NCI-H524 treated with DMSO at 0.1 percent for 48 hours (cell line): ENCODE measurements at regions not wholly inside any gene's neighbourhood (a gene's known extent, or its start where the extent isn't known, plus 50 kb on each side); places are given as distances from the start of the nearest gene placed in this dataset.
A peak's percentile ranks its signal among the peaks of the same experiment; 100 is the strongest.
"Not testable (repeated sequence)": the region's sequence is repeated elsewhere in the genome, so short reads cannot be mapped to it uniquely, and the experiment has no call there.

Experiments used
- DNase-seq: peaks from one replicate; lab custom pipeline; 2025; lab: John Stamatoyannopoulos, UW

- DNase-seq = no peak
Measured at GRCh38 chr6:166806217-166806838, 150.0 kb downstream of the RNASET2 start.

GRCh38 chr6:166803471-166803870 is 152.9 kb downstream of the RNASET2 start:
- no peak for DNase-seq

DNA sequence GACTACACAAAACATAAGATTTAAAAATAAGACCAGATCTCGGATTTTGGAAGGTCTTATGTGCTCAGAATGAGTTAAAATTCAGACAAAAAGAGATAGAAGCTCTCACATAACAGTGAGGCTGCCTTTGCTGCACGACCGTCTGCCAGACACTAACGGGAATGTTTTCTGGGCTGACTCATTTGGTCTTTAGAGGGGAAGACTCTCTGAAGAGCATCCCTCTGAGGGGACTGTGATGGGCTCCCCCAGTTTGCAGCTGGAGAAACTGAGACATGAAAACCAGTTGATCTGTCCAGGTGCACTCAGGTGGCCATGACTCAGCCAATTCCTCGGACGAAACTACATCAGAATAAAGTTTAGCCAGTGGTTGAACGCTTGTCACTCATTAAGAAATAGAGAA is 153.9 kb downstream of the RNASET2 start:
- DNase-seq = no peak

DNA sequence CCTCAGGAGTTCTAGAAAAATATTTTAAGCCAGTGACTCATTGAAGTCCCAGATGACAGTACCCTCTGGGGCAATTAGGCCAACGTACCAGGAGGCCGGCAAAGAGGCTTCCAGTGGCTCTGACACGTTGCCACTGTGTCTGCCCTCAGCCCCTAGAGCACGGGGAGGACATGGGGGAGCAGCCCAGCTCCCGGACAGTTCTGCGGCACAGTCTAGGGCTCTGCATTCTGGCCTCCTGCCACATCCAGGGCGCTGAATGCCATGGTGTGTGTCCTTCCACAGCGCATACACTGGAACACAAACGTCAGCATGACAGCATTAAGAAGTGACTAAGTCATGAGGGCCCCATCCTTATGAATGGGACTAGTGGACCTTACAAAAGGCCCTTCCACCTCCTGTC is 156.2 kb downstream of the RNASET2 start:
- DNase-seq = no peak

- no peak for DNase-seq
Measured at GRCh38 chr6:166798652-166799051, 157.7 kb downstream of the RNASET2 start.

- DNase-seq = no peak
Measured at GRCh38 chr6:166796610-166797009, 159.7 kb downstream of the RNASET2 start.

DNA sequence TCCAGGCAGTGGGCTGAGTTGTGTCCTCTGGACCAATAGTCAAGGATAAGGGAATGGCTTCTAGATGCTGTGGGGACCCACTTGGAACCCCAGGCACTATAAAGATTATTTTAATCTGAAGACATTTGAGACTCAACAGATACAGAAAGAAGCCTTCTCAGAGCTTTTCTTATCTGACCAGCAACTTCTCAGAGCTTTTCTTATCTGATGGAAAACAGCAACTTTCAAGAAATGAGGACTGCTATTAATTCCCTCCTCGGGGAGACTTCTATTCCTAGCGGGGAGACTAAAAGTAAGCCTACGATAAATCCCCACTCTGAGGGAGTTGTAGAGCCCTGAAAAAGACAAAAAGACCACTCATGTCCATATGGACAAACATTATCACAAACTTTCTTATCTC is 160.5 kb downstream of the RNASET2 start:
- DNase-seq = no peak

DNA sequence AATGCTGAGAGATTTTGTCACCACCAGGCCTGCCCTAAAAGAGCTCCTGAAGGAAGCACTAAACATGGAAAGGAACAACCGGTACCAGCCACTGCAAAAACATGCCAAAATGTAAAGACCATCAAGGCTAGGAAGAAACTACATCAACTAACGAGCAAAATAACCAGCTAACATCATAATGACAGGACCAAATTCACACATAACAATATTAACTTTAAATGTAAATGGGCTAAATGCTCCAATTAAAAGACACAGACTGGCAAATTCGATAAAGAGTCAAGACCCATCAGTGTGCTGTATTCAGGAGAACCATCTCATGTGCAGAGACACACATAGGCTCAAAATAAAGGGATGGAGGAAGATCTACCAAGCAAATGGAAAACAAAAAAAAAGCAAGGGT is 163.8 kb upstream of the RPS6KA2 start:
- not testable (repeated sequence) for DNase-seq

GRCh38 chr6:166788846-166789529 is 161.9 kb upstream of the RPS6KA2 start:
- DNase-seq = not testable (repeated sequence)

DNA sequence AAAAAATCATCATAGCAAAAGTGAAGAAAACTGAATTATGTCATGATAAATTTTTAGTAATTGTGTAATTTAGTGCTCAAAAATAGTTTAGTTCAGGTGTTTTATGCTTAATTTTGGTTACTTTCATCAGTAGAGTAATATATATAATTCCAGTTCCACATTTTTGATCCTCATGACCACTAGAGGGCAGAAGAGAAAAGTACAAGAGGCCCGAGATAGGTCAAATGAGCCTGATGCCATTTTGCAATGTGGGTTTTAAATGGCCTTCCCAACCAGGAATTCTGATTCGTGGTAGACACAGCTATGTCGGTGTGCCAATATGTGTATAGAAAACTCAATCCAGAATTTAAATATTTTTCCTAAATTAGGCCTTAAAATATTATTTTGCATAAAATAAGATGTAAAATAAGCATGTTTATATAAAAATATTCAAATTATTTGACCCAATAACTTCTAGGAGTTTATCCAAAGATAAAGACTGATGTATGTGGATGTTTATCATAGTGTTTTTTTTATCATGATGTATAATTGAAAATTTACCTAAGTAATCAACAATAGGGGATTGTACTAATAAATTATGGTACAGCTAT is 159.7 kb upstream of the RPS6KA2 start:
- peak; percentile 30 for DNase-seq

DNA sequence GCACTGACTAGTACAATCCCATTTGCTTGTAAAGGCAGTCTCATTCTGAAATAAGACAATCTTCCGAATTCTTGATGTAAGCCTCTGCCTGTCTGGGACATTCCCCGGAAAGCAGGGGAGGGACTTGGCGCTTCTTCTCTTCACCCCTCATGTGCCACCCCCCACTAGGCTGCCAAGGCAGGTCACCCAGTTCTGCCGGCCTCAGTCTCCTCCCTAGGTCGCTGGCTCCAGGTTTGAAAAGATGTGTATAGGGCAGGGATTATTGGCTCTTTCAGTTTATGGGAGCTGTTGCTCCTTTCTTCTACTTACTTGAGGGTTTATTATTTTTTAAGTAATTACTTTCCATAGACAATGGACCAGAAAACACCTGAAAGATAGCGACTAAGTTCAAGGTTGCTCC is 158.1 kb upstream of the RPS6KA2 start:
- no peak for DNase-seq

- no peak for DNase-seq
Measured at GRCh38 chr6:166784691-166785090, 157.6 kb upstream of the RPS6KA2 start.

DNA sequence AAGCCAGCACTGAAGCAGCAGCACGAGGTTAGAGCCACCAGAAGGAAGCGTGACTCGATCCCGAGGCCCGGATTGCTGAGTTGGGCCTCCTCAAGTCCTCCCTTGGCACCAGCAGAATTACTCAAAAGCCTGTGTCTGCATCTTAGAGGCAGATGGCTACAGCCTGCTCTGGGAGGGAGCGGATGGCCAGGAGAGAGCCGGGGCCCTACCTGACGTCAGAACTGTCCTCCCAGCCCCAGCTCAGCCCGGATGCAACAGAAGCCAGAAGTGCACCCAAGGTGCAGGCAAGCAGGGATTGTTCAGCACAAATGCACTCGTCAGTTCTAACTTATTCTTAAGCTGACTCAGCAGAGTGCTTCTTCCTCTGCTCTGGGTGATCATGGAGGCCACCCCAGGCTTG is 155.5 kb upstream of the RPS6KA2 start:
- DNase-seq = no peak

DNA sequence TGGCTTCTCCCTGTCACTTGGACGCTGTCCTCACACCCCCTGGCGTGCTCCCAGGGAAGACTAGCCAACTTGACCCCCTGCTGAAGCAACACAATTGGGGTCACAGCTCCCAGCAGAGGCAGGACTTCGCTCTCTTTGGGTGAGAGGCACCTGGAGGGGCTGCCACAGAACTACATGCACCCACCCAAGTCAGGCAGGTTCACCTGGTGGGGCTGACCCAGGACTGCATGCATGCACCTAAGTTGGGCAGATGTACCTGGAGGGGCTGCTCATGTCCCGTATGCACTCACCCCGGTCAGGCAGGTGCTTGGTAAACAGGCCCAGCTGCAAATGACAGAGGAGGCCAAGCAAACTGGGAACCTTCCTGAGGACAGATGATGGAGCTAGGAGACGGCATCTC is 154.3 kb upstream of the RPS6KA2 start:
- no peak for DNase-seq

GRCh38 chr6:166779963-166780683 is 153.1 kb upstream of the RPS6KA2 start:
- no peak for DNase-seq

- DNase-seq = no peak
Measured at GRCh38 chr6:166779381-166779780, 152.3 kb upstream of the RPS6KA2 start.

- no peak for DNase-seq
Measured at GRCh38 chr6:166778776-166779175, 151.7 kb upstream of the RPS6KA2 start.

DNA sequence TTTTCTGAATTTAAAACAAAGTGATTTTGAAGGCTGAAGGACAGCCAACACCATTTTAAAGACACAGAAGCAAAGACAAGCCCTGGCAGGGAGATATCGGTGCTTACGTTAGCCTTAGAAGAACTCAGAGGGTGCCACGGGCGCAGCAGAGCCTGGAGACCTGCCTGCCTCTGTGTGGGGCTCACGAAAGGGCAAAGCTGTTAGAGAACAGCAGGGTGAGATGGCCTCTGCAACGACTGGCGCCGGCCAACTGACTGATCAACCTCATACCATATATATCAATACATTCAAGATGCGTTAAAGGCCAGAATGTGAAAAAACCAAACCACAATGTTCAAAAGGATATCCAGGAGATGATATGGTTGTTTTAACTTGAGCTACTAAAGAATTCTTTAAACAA is 151.0 kb upstream of the RPS6KA2 start:
- DNase-seq = no peak

DNA sequence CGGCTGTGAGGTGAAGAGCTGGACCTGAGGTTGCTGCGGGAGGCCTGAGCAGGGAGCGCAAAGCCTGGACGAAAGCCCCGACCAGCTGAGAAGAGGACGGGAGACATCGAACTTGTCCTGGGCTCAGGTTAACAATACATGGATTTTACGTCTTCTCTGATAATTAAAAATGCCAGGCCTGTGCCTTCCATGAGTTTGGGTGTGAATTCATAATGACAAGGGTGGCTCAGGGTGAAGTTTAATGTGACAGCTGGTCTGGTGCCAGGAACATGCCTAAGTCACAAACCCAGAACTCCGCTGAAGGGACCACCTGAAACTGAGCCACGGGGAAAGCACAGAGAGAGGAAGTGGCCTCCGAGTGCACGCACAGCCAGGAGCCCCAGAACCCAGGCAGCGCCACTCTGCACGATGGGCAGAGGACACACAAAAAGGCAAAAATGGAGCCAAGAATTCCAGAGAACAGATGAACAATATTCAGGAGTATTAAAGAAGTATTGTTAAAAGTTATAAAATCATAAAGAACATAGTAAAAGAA is 150.1 kb upstream of the RPS6KA2 start:
- no peak for DNase-seq

DNA sequence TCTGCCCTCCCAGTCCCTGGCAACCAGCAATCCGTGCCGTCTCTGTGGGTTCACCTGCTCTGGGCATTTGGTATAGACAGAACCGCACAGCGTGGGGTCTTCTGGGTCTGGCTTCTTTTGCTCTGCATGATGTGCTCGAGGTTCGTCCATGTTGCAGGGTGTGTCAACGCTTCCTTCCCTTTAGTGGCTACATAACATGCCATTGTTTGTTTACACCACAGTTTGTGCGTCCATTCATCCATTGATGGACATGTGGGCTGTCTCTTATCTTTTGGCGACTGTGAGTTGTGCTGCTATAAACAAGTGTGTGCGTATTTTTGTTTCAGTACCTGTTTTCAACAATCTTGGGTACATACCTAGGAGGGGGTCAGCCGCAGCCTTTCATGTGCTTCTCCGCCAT is 149.5 kb upstream of the RPS6KA2 start:
- no peak for DNase-seq

GRCh38 chr6:166775923-166776220 is 148.8 kb upstream of the RPS6KA2 start:
- DNase-seq = no peak

GRCh38 chr6:166775180-166775922 is 148.3 kb upstream of the RPS6KA2 start:
- peak; percentile 5 for DNase-seq
